Left lung (tissue), 4 donors: ENCODE measurements at regions not wholly inside any gene's neighbourhood (a gene's known extent, or its start where the extent isn't known, plus 50 kb on each side); places are given as distances from the start of the nearest gene placed in this dataset.
A peak's percentile ranks its signal among the peaks of the same experiment; 100 is the strongest.

Experiments
- ATAC-seq: fragments of 200-7000 bp; cut with Tn5 transposase; one replicate; pipeline ENCODE4 v1.9.1; 2020; ENCODE audit warnings: moderate library complexity
- DNase-seq, 4 donors: peaks; one replicate each; pipeline ENCODE4 v3.0.0-alpha.2; 2013 to 2020
- H3K27ac ChIP-seq, 2 donors: fragments of 200-600 bp; sonication (generic) in 1 of 2; one replicate each; pipeline versions ENCODE4 v1.5.0 to v1.8.0; 2020 to 2021
- H3K27me3 ChIP-seq, 2 donors: fragments of 200-600 bp; sonication (generic) in 1 of 2; one replicate each; pipeline versions ENCODE4 v1.5.0 to v1.8.0; 2020 to 2021
- H3K36me3 ChIP-seq, 2 donors: fragments of 200-600 bp; sonication (generic) in 1 of 2; one replicate each; pipeline versions ENCODE4 v1.5.0 to v1.8.0; 2020 to 2021
- H3K4me1 ChIP-seq, 2 donors: fragments of 200-600 bp; one replicate each; pipeline ENCODE4 v1.8.0; 2021
- H3K4me3 ChIP-seq, 2 donors: fragments of 200-600 bp; sonication (generic) in 1 of 2; one replicate each; pipeline versions ENCODE4 v1.5.0 to v1.8.0; 2020 to 2021; ENCODE audit warnings: mild to moderate bottlenecking in 1 of 2
- H3K9me3 ChIP-seq, 2 donors: fragments of 200-600 bp; sonication (generic) in 1 of 2; one replicate each; pipeline versions ENCODE4 v1.5.0 to v1.8.0; 2020 to 2021
- intact Hi-C, 2 donors: fragments of 100-400 bp; cut with DNase I; formaldehyde crosslinking; loops; one replicate each; pipeline versions ENCODE4 v1.11.2 to v1.14.2; 2022
- TF ChIP-seq, protein P1 (sequence below), 2 donors: fragments of 200-600 bp; sonication (generic) in 1 of 2; IDR thresholded peaks; one replicate each; pipeline versions ENCODE4 v1.5.0 to v1.8.0; 2021; ENCODE audit warnings: antibody characterized with exemption in 2 of 2
- donor health status: DM: no; HTN: yes; CAD: no.
- donor health status: DM: no; HTN: no; CAD: no.

DNA sequence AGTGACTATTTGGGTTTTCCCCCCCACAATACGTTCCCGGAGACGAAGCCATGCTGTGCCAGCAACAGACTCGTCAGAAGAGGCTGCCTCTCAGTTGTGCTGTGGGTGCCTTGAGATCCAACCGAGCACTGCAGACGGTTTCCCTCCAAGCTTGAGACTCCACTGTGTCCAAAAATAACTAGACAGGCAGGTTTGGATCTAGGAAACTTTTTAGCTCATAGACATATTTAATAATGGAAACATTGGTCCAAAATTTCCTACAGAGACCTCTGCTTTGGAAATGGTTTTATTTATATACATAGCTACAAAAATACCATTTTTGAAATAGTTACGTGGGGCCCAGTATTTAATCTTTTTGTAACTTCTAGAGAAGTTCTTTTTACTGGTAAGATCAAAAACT lies 63.1 kb upstream of the SPATS2L start:
- TF ChIP-seq, protein P1, sequence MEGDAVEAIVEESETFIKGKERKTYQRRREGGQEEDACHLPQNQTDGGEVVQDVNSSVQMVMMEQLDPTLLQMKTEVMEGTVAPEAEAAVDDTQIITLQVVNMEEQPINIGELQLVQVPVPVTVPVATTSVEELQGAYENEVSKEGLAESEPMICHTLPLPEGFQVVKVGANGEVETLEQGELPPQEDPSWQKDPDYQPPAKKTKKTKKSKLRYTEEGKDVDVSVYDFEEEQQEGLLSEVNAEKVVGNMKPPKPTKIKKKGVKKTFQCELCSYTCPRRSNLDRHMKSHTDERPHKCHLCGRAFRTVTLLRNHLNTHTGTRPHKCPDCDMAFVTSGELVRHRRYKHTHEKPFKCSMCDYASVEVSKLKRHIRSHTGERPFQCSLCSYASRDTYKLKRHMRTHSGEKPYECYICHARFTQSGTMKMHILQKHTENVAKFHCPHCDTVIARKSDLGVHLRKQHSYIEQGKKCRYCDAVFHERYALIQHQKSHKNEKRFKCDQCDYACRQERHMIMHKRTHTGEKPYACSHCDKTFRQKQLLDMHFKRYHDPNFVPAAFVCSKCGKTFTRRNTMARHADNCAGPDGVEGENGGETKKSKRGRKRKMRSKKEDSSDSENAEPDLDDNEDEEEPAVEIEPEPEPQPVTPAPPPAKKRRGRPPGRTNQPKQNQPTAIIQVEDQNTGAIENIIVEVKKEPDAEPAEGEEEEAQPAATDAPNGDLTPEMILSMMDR (IDR thresholded peaks at IDR 0.05) = no peak
- H3K27me3 ChIP-seq = no peaks in the 10 kb centered on the region
- no peaks in the 10 kb centered on the region for H3K36me3 ChIP-seq
- H3K4me3 ChIP-seq = no peak overlapping the region
- intact Hi-C loops = no loop called here
- DNase-seq = no peak
- ATAC-seq = no peak
- no peak overlapping the region for H3K27ac ChIP-seq
- H3K4me1 ChIP-seq = no peaks in the 10 kb centered on the region
- H3K9me3 ChIP-seq = no peaks in the 10 kb centered on the region

DNA sequence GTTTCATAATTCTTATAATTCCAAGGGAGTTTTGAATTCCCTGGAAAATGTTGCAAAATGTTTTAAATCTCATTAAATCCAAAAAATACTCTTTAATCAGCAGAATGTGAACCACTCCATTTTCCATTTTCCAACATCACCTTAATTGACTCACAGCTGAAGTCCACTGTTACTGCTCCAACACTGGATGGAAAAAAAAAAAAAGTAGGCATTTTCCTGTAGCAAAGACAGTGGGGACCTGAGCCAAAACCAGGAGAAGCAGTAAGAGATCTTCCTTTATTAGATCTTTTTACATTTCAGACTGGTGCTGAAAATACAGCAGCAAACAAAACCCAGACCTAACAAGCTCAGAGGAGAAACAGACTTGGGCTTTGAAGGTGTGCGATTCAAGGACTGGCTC lies 62.4 kb upstream of the SPATS2L start:
- H3K4me3 ChIP-seq = no peak overlapping the region
- intact Hi-C loops = no loop called here
- TF ChIP-seq, protein P1 (IDR thresholded peaks at IDR 0.05) = no peak
- DNase-seq = no peak
- no peak for ATAC-seq
- H3K27me3 ChIP-seq = no peaks in the 10 kb centered on the region
- no peaks in the 10 kb centered on the region for H3K4me1 ChIP-seq
- no peaks in the 10 kb centered on the region for H3K9me3 ChIP-seq
- no peak overlapping the region for H3K27ac ChIP-seq
- H3K36me3 ChIP-seq = no peaks in the 10 kb centered on the region

DNA sequence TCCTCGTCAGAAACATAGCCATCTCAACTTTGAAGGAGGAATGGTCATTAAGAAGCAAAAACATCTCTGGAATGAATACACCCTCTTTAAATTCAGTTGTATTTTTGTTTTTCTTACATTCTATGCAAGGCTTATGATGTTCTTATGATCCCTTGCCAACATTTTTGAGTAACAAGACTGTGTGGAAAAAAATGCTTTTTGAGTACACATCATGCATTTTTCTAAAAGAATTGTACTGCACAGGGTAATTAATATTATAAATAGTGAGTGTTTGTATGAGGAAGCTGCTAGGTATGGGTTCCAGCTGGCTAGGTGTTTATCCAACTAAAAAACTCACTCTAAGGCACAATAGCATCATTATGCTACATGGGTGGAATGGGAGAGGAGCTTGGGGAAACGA lies 59.0 kb upstream of the SPATS2L start:
- Histone ChIP-seq H3K36me3 (no peaks in the 10 kb centered on the region), H3K4me1 (no peaks in the 10 kb centered on the region), H3K27ac (no peak overlapping the region), H3K27me3 (no peaks in the 10 kb centered on the region), H3K4me3 (no peak overlapping the region), H3K9me3 (no peaks in the 10 kb centered on the region)
- TF ChIP-seq, protein P1 (IDR thresholded peaks at IDR 0.05) = no peak
- intact Hi-C loops = no loop called here
- DNase-seq (no peak), ATAC-seq (no peak)

DNA sequence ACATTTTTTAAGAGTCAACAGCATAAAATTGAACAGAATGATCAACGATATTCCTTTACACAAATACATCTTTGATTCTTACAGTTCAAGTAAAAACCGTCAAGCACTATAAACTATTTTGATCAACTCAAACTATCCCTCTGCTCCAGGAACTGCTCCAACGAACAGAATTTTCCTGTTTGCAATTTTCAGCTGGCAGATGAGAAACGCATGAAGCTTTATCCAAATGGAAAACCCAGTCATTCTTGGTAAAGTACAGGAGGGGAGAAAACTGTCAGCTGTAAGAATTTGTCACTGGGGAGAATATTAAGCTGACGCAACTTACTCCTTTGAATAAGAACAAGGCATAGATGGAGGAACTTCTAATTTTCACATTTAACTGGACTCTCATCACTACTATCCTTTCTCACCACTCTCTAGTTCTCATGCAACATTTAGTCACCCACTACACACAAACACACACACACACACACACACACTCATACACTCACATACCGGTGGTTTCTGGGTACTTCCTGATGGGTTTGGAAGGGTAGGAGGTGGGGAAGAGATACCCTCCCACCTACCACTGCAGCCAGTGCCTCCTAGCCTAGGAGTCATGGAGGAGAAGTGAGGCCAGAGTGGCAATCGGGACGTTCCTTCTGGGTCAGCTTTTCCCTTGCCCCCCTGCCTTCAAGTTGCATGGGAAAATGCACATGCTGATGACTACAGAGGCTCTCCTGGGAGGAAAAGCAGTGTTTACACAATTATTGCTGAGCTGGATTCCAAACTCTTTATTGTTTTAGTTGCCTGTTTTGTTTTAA lies 54.0 kb upstream of the SPATS2L start:
- H3K4me1 ChIP-seq = no peaks in the 10 kb centered on the region
- H3K27me3 ChIP-seq = no peaks in the 10 kb centered on the region
- H3K36me3 ChIP-seq = no peaks in the 10 kb centered on the region
- DNase-seq (no peak), ATAC-seq (peak; percentile 65)
- H3K9me3 ChIP-seq = no peaks in the 10 kb centered on the region
- no peak overlapping the region for H3K4me3 ChIP-seq
- H3K27ac ChIP-seq = no peak overlapping the region
- TF ChIP-seq, protein P1 (IDR thresholded peaks at IDR 0.05) = no peak
- intact Hi-C loops = no loop called here

DNA sequence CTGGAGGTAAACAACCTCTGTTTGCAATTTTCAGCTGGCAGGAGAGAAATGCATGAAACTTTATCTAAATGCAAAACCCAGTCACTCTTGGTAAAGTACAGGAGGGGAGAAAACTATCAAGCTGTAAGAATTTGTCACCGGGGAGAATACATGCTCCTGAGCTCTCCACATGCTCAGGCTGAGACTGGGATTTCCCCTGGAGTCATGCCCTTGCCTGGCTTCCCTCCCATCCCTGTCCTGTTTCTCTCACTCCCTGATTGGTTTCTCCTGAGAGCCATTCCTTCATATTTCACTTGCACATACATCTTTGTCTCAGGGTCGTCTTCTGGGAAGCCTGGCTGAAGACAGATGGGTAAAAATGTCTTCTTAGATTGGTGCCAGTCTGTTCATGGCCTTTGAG lies 52.9 kb upstream of the SPATS2L start:
- ATAC-seq = peak; percentile 62
- intact Hi-C loops = no loop called here
- Histone ChIP-seq H3K9me3 (no peaks in the 10 kb centered on the region), H3K4me3 (no peak overlapping the region), H3K27me3 (no peaks in the 10 kb centered on the region), H3K4me1 (no peaks in the 10 kb centered on the region), H3K27ac (no peak overlapping the region), H3K36me3 (no peaks in the 10 kb centered on the region)
- DNase-seq = no peak
- TF ChIP-seq, protein P1 (IDR thresholded peaks at IDR 0.05) = no peak
